ENCODE measurements at regions not wholly inside any gene's neighbourhood (a gene's known extent, or its start where the extent isn't known, plus 50 kb on each side); places are given as distances from the start of the nearest gene placed in this dataset.
"Not testable (repeated sequence)": the region's sequence is repeated elsewhere in the genome, so short reads cannot be mapped to it uniquely, and the experiment has no call there.

DNA sequence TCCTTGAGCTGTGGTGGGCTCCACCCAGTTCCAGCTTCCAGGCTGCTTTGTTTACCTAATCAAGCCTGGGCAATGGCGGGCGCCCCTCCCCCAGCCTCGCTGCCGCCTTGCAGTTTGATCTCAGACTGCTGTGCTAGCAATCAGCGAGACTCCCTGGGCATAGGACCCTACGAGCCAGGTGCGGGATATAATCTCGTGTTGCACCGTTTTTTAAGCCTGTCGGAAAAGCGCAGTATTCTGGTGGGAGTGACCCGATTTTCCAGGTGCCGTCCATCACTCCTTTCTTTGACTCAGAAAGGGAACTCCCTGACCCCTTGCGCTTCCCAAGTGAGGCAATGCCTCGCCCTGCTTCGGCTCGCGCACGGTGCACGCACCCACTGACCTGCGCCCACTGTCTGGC is 133.0 kb upstream of the TCF4 start:
- Histone ChIP-seq H3K4me2 (ENCODE audit: insufficient read depth in 1 of 2, low read depth in 2 of 2, low read length in 2 of 2) (peak overlapping the region; percentile 33 to 59; a peak in 2 of 4 replicates), H3K4me3 (ENCODE audit: extremely low read depth in 1 of 4, insufficient read depth in 2 of 4, low read depth in 3 of 4, low read length in 4 of 4) (peak overlapping the region in 2 of 4 experiments; percentile 37 to 49; a peak in 2 of 8 replicates), H2AFZ (ENCODE audit: low read length) (peak overlapping the region; percentile 53; the same call in 1 of the 2 replicates), H3K9ac (replicated peaks in 1 of 4; ENCODE audit: extremely low read depth in 1 of 4, low read depth in 3 of 4, low read length in 3 of 4) (peak overlapping the region in 1 of 4 experiments; percentile 50; a peak in 1 of 7 replicates)
- FAIRE-seq; H3K14ac ChIP-seq (ENCODE audit: insufficient read length); H3K79me2 ChIP-seq (ENCODE audit: control insufficient read depth in 1 of 2, insufficient read depth in 2 of 2, low read length in 2 of 2); H4K5ac ChIP-seq (ENCODE audit: insufficient read length, low read depth, low read length); H2BK120ac ChIP-seq (replicated peaks; ENCODE audit: low read depth, low read length); CTCF ChIA-PET (ENCODE audit: partially characterized antibody); H4K91ac ChIP-seq (replicated peaks; ENCODE audit: insufficient read length, low read length); H3K23ac ChIP-seq (ENCODE audit: insufficient read length); H2AK5ac ChIP-seq (ENCODE audit: low read depth, low read length); H3K27ac ChIP-seq (ENCODE audit: low read depth, low read length); H3K4me1 ChIP-seq (replicated peaks in 1 of 4; ENCODE audit: control insufficient read depth in 3 of 4, insufficient read depth in 4 of 4, low read length in 3 of 4); H2BK20ac ChIP-seq (ENCODE audit: low read length); H3K56ac ChIP-seq (replicated peaks; ENCODE audit: insufficient read length, low read depth, low read length); H4K8ac ChIP-seq (ENCODE audit: extremely low read depth, insufficient read depth, low read length); H2BK15ac ChIP-seq (ENCODE audit: low read length); H3K36me3 ChIP-seq (ENCODE audit: control insufficient read depth in 2 of 4, insufficient read depth in 4 of 4, low read length in 3 of 4); H3K9me3 ChIP-seq (ENCODE audit: insufficient read depth in 2 of 2, low read depth in 1 of 2, low read length in 1 of 2); H2BK5ac ChIP-seq (ENCODE audit: low read depth, low read length); H3K27me3 ChIP-seq (replicated peaks in 1 of 4; ENCODE audit: control insufficient read depth in 3 of 4, extremely low read depth in 1 of 4, insufficient read depth in 3 of 4, low read length in 3 of 4); H3K23me2 ChIP-seq (ENCODE audit: low read depth, low read length); H4K20me1 ChIP-seq (replicated peaks in 1 of 2; ENCODE audit: control insufficient read depth in 1 of 2, insufficient read depth in 2 of 2, low read length in 2 of 2); H3K4ac ChIP-seq (replicated peaks; ENCODE audit: insufficient read length, low read depth, low read length); H2BK12ac ChIP-seq (ENCODE audit: low read depth, low read length); H3K18ac ChIP-seq (ENCODE audit: extremely low read depth, low read length); H3K79me1 ChIP-seq (ENCODE audit: low read depth, low read length): not testable (repeated sequence)
- POLR2A ChIA-PET (ENCODE audit: partially characterized antibody) = interaction anchor here (0.6 kb wide), 1 partner anchor 15 kb away, joined by 3 read pairs; no protein-coding TSS in a partner anchor
- peak in 1 of 2 experiments; percentile 59 for DNase-seq (ENCODE audit: low read depth in 1 of 2, low spot score in 2 of 2)
- WGBS, 2 experiments (ENCODE audit: extremely low coverage in 1 of 2, insufficient coverage in 1 of 2, insufficient read length in 1 of 2, insufficient replicate concordance in 2 of 2, low coverage in 1 of 2, low lambda C conversion rate in 2 of 2, missing lambda C conversion rate in 1 of 2) = 60% methylated on average over 13 of the region's 21 CpGs; no CpG with 5 or more reads in 1 of the 2 experiments

Measured in H1 (cell line).